Adrenal gland (tissue), 9 donors: ENCODE measurements at regions not wholly inside any gene's neighbourhood (a gene's known extent, or its start where the extent isn't known, plus 50 kb on each side); places are given as distances from the start of the nearest gene placed in this dataset.

ENCODE experiments used
- DNase-seq, 7 donors: peaks; one replicate each; pipeline ENCODE4 v3.0.0-alpha.2; 2019 to 2020
- H3K27ac ChIP-seq, 5 donors: fragments of 200-600 bp; sonication (generic) in 4 of 5; 1 replicate in 3 of 5; 2 replicates in 2 of 5; pipeline versions ENCODE4 v1.5.1 to v1.8.0; 2016 to 2020; ENCODE audit warnings: mild to moderate bottlenecking in 1 of 5
- H3K27me3 ChIP-seq: fragments of 200-600 bp; 2 replicates; pipeline ENCODE4 v1.8.0; 2021
- H3K36me3 ChIP-seq, 2 donors: fragments of 200-600 bp; replicated peaks in 1 of 2; 1 replicate in 1 of 2; 2 replicates in 1 of 2; pipeline versions ENCODE4 v1.5.1 to v1.8.0; 2018 to 2022
- H3K4me1 ChIP-seq, 2 donors: fragments of 200-600 bp; replicated peaks in 1 of 2; 1 replicate in 1 of 2; 2 replicates in 1 of 2; pipeline versions ENCODE4 v1.5.1 to v1.8.0; 2018 to 2021
- H3K4me3 ChIP-seq, 4 donors: fragments of 200-600 bp; sonication (generic) in 3 of 4; one replicate each; pipeline ENCODE4 v1.5.1; 2016 to 2018
- H3K9me3 ChIP-seq, 3 donors: fragments of 200-600 bp; sonication (generic) in 1 of 3; replicated peaks in 1 of 3; 1 replicate in 2 of 3; 2 replicates in 1 of 3; pipeline versions ENCODE4 v1.5.1 to v1.8.0; 2016 to 2021
- CTCF ChIP-seq, 6 experiments: fragments of 450-650 bp in 4 of 6; fragments of 200-600 bp in 2 of 6; sonication (generic) in 1 of 6; IDR thresholded peaks; 1 replicate in 5 of 6; 2 replicates in 1 of 6; pipeline versions ENCODE4 v1.5.1 to v1.8.0; 2016 to 2021; ENCODE audit warnings: antibody characterized with exemption in 6 of 6, mild to moderate bottlenecking in 2 of 6, moderate library complexity in 1 of 6
- POLR2A ChIP-seq, 2 donors: fragments of 450-650 bp; IDR thresholded peaks; one replicate each; pipeline ENCODE4 v1.6.1; 2017; ENCODE audit warnings: antibody characterized with exemption in 2 of 2, mild to moderate bottlenecking in 2 of 2, moderate library complexity in 1 of 2
- WGBS, 4 donors: extraction: QIAGEN DNeasy Blood & Tissue Kit in 2 of 4; methylation state at CpG; one replicate each; pipeline versions ENCODE4 v1.1.5 to v1.1.7; 2013 to 2017; 5-methylcytosine and 5-hydroxymethylcytosine counted together
- intact Hi-C, 2 donors: fragments of 100-400 bp; cut with DNase I; formaldehyde crosslinking; loops; one replicate each; pipeline versions ENCODE4 v1.14.1 to v1.15.0; 2022 to 2023
- donor health status: healthy with polysubstance abuse.
- donor health status: Bipolar disorder and iron deficiency.
- donor health status: DM: yes; HTN: yes; CAD: no.
- donor health status: DM: no; HTN: no; CAD: no.
- donor health status: DM: no; HTN: no; CAD: no.

- Histone ChIP-seq H3K27me3 (no peaks in the 10 kb centered on the region), H3K36me3 (no peaks in the 10 kb centered on the region), H3K27ac (no peak overlapping the region), H3K9me3 (no peaks in the 10 kb centered on the region), H3K4me1 (no peaks in the 10 kb centered on the region), H3K4me3 (no peak overlapping the region)
- intact Hi-C loops, result no loop called here
- DNase-seq, result no peak
- WGBS, 4 donors, result 57 to 79% (median 63%) methylated on average over 2 of the region's 2 CpGs
- no peak for TF ChIP-seq POLR2A (IDR thresholded peaks at IDR 0.05)
- no peak for TF ChIP-seq CTCF (IDR thresholded peaks at IDR 0.05)
Observed at GRCh38 chr12:22923768-22924167, 298.8 kb downstream of the ETNK1 start.

GRCh38 chr12:22924391-22924790, 299.4 kb downstream of the ETNK1 start:
- H3K27me3 ChIP-seq, result no peaks in the 10 kb centered on the region
- DNase-seq, result no peak
- H3K4me1 ChIP-seq, result no peaks in the 10 kb centered on the region
- TF ChIP-seq CTCF (IDR thresholded peaks at IDR 0.05) (no peak), POLR2A (IDR thresholded peaks at IDR 0.05) (no peak)
- no peaks in the 10 kb centered on the region for H3K9me3 ChIP-seq
- no peak overlapping the region for H3K27ac ChIP-seq
- no peaks in the 10 kb centered on the region for H3K36me3 ChIP-seq
- intact Hi-C loops, result no loop called here
- H3K4me3 ChIP-seq, result no peak overlapping the region
- WGBS, 4 donors, result 76 to 94% (median 79%) methylated on average over 2 of the region's 2 CpGs

- WGBS, 4 donors, result 64 to 82% (median 71%) methylated on average over 2 of the region's 2 CpGs
- intact Hi-C loops, result no loop called here
- no peaks in the 10 kb centered on the region for H3K36me3 ChIP-seq
- no peak overlapping the region for H3K27ac ChIP-seq
- H3K27me3 ChIP-seq, result no peaks in the 10 kb centered on the region
- TF ChIP-seq CTCF (IDR thresholded peaks at IDR 0.05), result no peak
- DNase-seq, result no peak
- H3K4me1 ChIP-seq, result no peaks in the 10 kb centered on the region
- H3K4me3 ChIP-seq, result no peak overlapping the region
- H3K9me3 ChIP-seq, result no peaks in the 10 kb centered on the region
Observed at GRCh38 chr12:22925623-22926022, 300.7 kb downstream of the ETNK1 start.

GRCh38 chr12:22932431-22932830, 307.5 kb downstream of the ETNK1 start:
- H3K9me3 ChIP-seq, result no peaks in the 10 kb centered on the region
- H3K4me1 ChIP-seq, result no peaks in the 10 kb centered on the region
- H3K4me3 ChIP-seq, result no peak overlapping the region
- H3K27ac ChIP-seq, result no peak overlapping the region
- no peaks in the 10 kb centered on the region for H3K36me3 ChIP-seq
- H3K27me3 ChIP-seq, result no peaks in the 10 kb centered on the region
- DNase-seq, result no peak
- intact Hi-C loops, result no loop called here
- TF ChIP-seq POLR2A (IDR thresholded peaks at IDR 0.05), result no peak
- TF ChIP-seq CTCF (IDR thresholded peaks at IDR 0.05), result no peak
- 29 to 55% (median 51%) methylated on average over 1 of the region's 1 CpG for WGBS, 4 donors
